KG1 (cell line): ENCODE measurements at regions not wholly inside any gene's neighbourhood (a gene's known extent, or its start where the extent isn't known, plus 50 kb on each side); places are given as distances from the start of the nearest gene placed in this dataset.

Experiments used
- DNase-seq: peaks from one replicate; lab custom pipeline; 2025; lab: John Stamatoyannopoulos, UW

- no peak for DNase-seq
Observed at GRCh38 chr14:97866664-97867063, 1069.5 kb downstream of the VRK1 start.

DNA sequence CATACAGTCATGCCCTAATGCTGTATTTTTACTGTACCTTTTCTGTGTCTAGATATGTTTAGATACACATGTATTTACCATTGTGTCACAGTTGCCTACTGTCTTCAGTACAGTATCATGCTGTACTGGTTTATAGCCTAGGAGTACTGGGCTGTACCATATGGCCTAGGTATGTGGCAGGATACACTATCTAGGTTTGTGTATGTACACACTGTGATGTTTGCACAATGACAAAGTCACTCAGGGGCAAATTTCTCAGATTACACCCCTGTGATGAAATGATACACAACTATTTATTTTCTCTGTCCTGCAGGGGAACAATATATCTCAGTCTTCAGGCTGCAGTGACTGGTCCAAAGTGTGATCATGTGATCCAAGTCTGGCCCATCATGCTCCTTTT, 1076.1 kb downstream of the VRK1 start:
- no peak for DNase-seq

DNA sequence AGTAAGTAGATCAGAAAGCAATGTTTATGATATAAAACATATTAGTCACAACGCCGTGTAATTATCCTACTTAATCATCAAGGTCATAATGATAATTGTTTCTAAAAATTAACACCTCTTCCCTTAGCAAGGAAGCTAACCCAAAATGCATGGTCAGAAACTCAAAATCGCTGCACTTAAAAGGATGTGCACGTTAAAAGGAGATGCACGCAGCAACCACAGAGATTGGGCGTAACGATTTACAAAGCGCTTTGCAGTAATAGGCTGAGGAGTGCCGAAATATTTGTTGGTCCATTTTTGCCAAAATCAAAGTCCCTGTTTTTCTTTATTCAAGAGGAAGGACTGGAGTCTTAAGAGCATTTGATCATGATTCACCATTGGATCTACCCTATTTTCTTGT, 1077.2 kb downstream of the VRK1 start:
- DNase-seq = no peak

DNA sequence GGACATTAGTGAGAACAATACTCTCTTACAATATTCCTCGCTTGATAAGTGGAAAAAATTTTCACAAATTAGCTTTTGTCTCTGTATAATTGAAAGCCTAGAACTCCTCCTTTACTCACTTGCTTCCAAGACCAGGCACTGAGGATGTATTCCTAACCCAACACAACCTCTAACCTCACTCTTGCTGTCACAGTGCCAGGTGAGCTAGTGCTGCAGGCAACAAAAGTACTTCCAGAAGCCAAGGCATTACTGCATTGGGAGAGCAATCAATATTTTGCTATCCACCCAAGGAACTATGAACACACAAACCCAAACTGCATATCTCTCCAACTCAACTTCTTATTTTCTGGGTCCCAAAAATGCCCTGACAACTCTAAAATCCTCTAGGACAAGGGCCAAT, 1081.0 kb downstream of the VRK1 start:
- DNase-seq = no peak

GRCh38 chr14:97878727-97879126, 1081.5 kb downstream of the VRK1 start:
- DNase-seq = no peak

- no peak for DNase-seq
Observed at GRCh38 chr14:97887690-97888089, 1090.5 kb downstream of the VRK1 start.

GRCh38 chr14:97888331-97888730, 1091.1 kb downstream of the VRK1 start:
- DNase-seq = no peak

DNA sequence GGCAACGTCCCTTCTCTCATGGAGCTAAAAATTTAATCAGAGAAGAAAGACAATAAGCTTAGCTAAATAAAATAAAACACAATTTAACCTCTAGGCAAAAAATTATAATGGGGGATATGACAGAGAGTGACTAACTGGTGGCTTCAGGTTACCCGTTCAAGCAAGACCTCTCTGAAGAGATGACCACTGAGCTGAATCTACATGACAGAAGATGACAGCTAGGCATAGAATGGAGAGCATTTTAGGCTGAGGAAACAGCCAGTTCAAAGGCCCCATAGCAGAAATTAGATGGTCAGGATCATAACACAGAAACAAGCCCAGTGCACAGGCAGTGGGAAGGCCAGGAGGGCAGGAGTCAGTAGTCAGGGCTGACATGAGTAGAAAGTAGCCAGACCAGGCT, 1094.3 kb downstream of the VRK1 start:
- DNase-seq = no peak

DNA sequence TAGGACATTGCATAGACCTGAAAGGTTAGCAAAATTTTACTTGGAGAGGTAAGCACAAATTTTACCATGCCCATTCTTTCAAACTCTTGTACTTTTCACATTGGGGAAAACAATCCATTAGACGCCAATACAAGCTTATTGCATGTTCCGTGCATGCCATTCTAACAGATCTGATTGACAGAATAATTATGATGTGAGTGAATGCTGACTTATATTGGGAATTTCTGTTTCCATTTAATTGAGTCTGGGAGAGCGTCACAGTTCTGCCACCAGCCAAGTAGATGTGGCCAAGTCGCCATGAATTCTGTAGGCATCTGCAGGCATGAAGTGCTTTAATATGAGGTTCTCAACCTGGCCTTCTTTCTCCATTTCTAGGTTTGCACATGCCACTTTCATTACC, 1097.4 kb downstream of the VRK1 start:
- DNase-seq = no peak

DNA sequence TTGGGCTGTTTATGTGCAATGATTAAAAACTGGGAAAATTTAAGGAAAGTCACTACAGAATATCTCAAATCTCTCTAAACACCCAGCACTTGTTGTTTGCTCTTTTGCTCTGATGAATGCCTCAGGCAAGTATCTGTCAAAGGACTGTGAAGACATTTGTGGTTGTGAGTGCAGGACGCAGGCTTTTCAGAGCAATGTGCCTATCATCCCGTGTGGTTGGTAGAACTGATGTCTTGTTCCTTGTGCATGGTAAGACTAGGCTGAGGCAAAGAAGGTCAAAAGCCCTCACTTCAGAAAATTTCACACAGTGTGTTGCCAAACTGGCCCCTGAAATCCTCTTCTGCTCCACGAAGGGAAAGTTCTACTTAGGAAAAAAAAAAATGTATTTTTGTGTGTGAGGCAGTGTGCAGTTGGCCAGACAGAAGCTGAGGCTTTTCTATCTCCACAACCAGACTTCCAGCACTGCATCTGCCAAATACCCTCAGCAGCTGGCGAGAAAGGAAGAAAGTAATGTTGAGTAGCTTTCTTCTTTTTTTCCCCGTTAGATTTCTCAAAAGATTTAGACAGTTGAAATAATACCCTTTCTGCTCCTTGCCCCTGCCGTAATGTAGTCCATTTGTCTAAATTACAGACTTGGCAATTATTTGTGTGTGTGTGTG, 1103.1 kb downstream of the VRK1 start:
- DNase-seq = no peak

DNA sequence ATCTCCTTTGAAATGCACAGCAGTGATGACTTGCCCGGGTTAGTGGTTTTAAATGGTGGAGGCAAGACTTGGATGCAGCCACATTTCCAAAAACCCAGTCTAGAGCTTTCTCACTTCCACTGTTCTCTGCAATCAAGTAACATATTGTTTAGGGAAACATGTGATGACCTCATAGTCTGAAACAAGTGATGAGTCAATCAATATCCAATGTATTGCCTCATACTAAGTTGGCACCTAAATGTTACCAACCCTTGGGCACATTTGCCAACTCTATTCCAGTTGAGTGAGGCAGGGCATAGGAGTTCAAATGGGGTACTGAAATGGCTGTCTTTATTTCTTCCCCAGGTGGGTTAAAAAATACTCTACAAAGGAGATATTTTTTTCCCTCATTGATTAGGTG, 1105.4 kb downstream of the VRK1 start:
- DNase-seq = no peak

DNA sequence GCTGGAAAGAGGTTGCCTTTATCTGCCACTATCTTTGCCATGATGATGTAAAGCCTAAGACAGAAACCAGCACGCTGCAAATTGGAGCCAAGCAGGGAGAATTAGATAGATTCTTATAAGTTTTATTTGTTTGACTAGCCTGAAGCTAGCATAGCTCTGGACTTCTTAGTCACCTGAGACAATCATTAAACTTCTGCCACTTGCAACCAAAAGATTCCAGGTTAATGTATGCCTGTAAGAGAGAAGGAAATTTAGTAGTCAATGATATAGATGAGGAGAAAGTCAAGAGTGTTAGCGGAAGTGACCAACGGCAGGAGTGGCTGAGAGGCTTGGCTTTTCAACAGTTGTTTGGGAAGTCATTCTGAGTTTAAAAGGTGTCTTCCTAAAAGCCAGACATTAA, 1106.6 kb downstream of the VRK1 start:
- no peak for DNase-seq

- no peak for DNase-seq
Observed at GRCh38 chr14:97912217-97912616, 1115.0 kb downstream of the VRK1 start.

DNA sequence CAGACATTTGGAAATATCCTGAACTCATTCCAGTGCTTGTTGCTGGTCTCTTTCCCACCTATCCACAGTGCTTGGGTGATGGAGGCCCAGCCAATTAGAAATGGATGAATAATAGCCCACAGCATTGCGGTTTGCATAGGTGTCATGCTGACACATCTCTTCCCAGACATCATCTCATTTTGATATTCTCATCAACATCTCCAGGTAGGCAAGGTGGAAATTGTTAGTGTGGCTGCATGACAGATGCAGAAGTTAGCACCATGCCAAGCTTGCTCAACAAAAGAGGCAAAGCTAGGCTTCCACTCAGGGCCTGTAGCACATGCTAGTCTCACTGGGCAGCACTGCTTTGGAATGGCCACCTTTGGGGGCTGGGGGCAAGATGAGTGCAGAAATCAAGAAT, 1118.9 kb downstream of the VRK1 start:
- DNase-seq = no peak

DNA sequence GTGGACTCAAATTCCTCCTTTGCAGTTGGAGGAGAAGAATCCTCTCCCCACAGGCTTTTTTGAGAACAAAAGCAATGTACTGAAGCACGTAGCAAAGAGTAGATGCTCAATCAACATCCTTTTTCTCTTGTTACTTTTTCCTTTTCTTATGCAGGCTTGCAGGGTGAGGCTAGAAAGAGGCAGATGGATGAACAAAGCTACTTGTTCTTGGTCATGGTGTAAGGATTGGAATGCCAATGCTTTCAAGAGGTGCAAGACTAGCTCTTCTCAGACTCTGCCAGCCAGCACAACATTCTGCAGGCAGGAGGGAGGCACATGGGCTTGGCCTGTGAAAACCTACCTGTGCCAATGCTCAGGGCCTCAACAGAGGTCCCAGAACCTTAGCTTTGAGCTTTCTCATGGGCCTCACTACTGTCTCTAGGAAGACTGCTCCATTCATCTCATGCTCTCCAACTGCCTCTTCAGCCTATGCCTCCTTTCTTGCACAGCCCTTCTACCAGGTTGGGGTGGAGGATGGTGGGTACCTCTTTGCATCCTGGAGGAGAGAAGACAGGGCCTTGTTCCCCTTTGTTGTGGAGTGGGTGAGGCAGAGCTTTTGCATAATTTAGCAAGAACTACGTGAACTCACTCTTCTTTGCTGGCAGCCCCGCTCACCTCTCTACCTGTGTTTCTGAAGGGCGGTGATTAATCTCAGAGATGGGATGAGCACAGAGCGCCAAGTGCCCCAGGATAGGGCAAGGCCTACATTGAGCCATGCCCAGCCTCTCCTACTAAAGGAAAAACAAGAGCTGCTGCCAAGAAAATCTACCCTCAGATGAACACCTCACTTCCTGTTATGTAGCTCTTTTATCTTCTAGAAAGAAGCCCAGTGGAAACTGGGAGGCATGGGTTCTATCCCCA, 1119.7 kb downstream of the VRK1 start:
- DNase-seq = no peak

DNA sequence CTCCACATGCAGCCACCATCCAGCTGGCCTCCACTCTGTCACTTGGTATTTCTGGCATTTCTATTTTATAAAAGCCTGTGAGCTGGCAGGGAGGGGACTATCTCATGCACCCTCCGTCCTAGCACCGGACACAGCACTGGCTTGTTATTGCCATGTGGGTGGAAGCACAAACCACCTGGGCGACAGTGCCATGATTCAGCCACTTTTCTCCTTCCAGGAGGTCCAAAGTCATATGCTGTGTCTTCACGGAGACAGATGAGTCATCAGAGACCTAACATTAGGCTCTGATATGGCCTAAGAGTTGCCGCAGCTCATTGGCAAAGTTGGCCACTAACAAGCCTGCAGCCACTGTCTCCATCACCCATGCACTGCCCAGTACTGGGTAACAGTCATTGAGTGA, 1123.0 kb downstream of the VRK1 start:
- DNase-seq = no peak

DNA sequence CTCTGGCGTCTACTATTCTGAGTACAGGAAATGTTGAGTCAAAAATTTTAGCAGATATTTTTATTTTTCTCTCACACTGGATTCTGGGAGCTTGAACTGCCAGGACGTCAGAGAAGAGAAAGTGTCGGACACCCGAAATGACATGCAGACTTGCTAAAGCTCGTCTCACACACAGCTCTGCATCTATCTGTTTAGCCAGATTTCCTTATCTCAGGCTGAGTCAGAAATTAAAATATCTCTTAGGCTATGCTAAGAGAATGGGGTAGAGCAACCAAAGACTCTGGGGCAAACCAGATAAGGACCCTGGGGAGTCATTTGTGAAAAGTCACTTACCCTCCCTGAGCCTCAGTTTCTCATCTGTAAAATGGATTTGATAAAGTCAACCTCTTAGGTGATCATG, 1124.1 kb downstream of the VRK1 start:
- no peak for DNase-seq

DNA sequence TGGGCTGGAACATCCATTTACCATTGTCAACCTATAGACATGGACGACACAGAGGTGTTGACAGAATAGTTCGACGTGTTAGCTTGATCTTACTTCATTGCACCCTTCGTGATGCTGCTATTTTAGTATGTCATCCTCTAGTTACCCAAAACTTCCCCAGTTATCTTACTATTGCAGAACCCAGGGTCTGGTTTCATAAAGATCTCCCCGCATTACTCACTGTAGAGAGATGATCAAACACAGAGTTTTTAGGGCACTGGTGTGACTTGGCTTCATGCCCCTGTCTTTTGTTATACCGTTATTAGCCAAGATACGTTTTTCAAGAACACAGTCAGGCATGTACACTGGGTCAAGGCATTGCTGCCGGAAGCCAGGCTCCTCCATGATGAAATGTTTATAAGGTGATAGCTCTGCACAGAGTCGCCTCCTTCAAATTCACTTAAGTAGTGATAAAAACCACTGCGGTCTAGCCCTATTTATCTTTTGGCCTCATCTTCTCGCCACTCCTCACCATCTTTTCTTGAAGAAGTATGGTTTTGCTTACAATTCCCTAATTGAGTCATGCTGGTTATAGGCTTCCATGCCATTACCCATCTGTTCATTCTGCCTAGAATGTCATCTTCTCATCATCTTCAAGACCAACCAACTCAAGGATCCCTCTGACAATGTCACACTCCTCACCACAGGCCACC, 1127.9 kb downstream of the VRK1 start:
- no peak for DNase-seq

DNA sequence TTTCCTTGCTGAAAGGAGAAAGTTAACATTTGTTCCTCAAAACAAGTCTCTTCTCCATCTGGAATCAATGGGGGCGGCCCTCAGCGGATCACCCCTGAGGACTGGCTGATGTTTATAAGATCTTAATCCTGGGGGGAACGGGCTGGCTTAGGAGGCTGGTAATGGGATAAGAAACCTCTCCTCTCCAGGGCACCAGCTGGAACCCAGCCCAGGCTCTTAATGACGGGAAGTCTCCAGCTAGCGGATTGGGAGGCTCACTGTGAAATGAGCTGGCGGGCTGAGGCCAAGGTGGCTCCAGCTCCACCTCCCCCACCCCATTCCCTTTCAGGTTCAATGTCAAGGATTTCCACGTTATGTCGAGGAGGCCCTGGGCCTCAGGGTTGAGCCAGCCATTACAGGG, 1133.0 kb downstream of the VRK1 start:
- no peak for DNase-seq

DNA sequence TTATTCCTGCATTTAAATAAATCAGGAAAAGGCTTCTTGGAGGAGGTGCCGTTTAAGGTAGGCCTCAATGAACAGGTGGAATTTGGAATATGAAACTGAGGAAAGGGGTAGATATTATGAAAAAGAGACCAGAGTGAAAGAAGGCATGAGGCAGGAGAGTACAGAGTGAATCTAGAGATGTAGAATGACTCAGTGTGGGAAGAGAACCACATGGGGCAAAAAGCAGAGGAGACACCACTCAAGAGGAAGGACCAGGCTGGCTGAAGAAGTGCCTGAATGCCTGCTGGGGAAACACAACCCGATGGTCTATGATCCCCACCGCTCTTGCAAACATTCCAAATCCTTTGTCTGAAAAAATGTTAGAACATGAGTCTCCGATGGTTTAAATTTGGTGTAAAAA, 1134.1 kb downstream of the VRK1 start:
- DNase-seq = no peak

- DNase-seq = no peak
Observed at GRCh38 chr14:97942921-97943320, 1145.7 kb downstream of the VRK1 start.

- no peak for DNase-seq
Observed at GRCh38 chr14:97943619-97944018, 1146.4 kb downstream of the VRK1 start.

- DNase-seq = no peak
Observed at GRCh38 chr14:97944380-97944779, 1147.2 kb downstream of the VRK1 start.
